HG03520 (cell line): ENCODE measurements at regions not wholly inside any gene's neighbourhood (a gene's known extent, or its start where the extent isn't known, plus 50 kb on each side); places are given as distances from the start of the nearest gene placed in this dataset.
"Not testable (repeated sequence)": the region's sequence is repeated elsewhere in the genome, so short reads cannot be mapped to it uniquely, and the experiment has no call there.

Experiments
- ATAC-seq: cut with Tn5 transposase; IDR thresholded peaks from one replicate; pipeline ENCODE4 v1.9.1; 2021; ENCODE audit warnings: mild to moderate bottlenecking, moderate library complexity; ENCODE audit not compliant: unreplicated experiment

DNA sequence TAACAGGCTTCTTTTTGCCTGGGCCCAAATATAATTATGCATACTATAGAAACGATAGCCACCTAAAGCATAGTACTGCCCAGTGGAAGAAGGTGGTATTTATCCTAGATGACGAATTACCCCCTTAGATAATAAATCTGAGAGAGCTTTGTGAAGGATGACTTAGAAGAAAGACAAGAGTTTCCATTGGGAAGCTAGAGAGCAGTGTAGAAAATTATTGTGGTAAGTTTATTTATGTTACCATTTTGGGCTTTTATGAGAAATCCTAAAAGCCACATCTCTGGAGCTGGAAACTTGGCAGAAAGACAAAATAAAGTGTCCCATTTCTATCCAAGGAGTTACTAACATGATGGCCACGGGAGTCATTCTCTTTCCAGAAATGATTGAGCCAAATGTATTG, 172.0 kb upstream of the SEMA6A start:
- no peak for ATAC-seq

- no peak for ATAC-seq
Observed at GRCh38 chr5:116740771-116741170, 166.1 kb upstream of the SEMA6A start.

DNA sequence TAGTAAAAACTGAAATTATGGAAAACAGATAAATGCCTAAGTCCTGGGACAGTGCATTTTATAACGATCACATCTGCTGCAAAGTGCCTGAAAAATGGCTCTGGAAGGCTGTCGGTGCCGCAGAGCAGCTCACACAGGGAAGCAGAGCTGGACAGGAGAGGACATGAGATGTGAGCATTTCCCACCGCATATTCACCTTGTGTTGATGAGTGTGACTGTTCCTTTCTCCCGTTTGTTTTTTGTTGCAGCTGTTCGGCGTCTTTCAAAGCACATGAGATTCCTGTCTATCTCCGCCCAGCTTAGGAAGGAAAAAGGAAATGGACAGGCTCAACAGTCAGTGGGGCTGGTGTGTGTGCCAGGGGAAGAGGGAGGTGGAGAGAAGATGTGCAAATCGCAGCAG, 164.9 kb upstream of the SEMA6A start:
- no peak for ATAC-seq

- ATAC-seq, result no peak
Observed at GRCh38 chr5:116738615-116739261, 164.1 kb upstream of the SEMA6A start.

- ATAC-seq, result no peak
Observed at GRCh38 chr5:116738239-116738614, 163.6 kb upstream of the SEMA6A start.

DNA sequence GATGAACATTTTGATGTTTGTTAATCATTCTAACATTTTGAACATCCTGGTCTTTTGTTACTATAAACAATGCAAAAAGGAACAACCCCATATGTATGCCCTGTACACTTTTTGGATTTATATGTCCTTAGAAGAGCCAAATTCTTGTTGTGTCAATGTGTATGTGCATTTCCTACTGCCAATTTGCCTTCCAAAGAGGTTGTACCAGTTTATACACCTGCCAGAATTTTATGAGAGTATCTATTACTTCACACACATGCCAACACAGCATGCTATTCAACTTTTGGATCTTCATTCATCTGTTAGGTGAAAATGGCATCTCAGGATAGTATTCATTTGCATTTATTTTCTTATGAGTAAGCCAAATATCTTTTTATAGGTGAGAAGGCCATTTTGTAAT, 162.0 kb upstream of the SEMA6A start:
- no peak for ATAC-seq

GRCh38 chr5:116733991-116734975, 159.7 kb upstream of the SEMA6A start:
- ATAC-seq, result no peak

- no peak for ATAC-seq
Observed at GRCh38 chr5:116732591-116732990, 158.0 kb upstream of the SEMA6A start.

DNA sequence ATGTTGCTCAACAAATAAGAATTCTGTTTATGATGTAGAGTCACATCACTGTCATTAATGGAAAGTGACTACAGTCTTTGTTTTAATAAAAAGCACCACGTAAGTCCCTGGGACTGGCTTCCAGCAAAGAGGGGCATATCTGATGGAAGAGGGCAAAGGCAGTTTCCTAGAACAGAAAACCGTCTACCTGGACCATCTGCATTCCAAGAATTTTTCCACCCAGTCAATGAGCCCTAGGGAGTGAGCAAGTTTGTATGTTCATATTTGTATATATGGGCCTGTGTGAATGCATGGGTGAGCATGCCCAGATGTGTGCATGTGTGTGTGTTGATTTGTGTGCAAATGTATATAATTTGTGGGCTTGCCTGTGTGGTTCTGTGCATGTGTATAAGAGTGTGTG, 156.8 kb upstream of the SEMA6A start:
- no peak for ATAC-seq

DNA sequence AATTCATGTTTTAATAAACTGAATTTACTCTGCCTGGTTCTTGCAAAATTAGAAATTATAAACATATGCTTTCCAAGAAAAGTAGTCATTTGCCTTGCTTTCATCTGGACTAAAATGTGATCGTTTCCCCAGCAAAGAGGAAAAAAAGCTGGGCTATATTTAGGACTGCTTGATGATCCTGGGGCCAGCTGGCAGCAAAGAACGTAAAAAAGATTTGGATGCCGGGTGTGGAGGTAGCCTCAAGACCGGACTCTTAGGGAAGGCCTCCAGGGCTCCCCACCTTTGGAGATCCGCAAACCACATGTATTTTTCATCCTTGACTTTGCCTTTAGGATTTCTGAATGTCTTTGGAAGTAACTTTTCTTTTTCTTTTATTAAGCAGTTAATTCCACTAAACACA, 156.1 kb upstream of the SEMA6A start:
- ATAC-seq, result no peak

DNA sequence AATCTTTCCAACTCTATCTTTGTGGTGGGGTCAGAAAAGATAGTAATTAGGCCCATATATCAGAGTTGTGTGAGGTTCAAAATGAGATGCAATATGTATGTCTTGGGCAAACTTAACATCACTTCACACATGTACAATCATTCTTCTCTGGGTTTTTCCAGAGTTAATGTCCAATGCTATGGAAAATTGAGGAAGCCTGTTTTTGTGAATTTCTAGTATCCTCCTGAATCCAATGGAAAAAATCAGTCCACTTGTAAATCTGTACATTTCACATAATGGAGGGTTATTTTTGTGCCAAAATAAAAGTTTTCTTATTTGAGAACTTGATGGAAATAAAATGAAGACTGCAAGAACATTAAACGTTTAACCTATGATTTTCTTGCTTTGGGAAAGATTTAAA, 155.6 kb upstream of the SEMA6A start:
- ATAC-seq, result no peak

DNA sequence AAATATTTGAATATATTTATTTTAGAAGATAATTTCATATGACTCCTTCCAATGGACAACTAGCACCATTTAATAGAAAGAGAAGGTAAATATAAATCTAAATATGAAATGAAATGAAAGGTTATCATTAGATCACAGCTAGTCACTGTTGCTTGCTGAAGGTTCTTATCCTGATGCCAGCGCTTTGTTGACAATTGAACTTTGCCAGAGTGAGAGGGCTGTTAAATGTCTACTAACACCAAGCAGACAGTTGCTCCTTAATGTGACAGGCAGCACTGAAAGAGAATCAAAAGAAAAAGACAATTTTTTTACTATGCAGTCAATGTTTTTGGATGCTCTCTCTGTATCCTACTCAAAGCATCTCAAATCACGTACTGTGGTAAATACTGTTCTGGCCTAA, 152.6 kb upstream of the SEMA6A start:
- no peak for ATAC-seq

DNA sequence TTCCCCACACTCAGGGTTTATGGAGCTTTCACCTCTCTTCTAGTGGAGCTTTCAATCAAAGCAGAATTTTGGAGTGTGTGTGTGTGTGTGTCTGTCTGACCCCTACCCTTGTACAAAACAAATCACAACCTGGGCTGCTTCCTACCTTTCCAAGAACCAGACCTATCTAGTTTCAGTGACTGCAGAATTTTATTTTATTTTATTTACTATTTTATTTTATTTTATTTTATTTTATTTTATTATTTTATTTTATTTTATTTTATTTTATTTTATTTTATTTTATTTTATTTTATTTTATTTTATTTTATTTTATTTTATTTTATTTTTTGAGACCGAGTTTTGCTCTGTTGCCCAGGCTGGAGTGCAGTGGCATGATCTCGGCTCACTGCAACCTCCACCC, 151.6 kb upstream of the SEMA6A start:
- not testable (repeated sequence) for ATAC-seq

DNA sequence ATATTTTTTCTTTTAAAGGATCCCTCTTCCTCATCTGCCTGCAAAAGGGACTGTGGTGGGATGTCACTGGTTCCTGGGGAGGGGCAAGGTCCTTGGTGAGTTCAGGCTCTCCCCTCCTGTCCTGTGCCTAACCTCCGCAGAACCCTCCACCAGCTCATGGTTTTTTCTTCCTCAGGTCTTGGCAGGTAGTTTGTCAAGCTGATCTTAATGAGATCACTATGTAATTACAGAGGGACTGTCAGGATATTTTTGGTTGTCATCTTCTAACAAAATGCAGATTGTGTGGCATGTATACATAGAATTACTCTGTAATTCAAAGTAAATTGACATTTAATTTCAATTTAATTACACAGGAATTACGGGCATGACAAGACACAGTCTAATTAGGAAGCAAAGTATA, 150.3 kb upstream of the SEMA6A start:
- ATAC-seq, result no peak

DNA sequence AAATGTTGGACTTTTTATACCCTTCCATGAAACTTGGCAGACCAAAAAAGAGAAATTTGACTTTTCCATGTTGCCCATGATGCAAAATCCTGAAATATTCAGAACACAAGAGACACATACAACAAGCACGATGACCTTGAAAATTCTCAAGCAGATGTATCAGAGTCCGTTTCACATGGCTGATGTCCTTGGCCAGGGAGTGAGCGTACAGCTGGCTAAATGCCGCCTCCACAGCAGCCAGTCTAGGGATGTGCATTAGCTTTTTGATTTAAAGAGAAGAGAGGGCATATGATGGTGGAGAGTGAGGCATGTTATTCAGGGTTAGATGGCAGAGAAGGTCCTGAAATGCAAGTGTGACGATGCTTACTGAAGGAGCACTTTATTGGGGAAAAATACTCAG, 148.0 kb upstream of the SEMA6A start:
- no peak for ATAC-seq

DNA sequence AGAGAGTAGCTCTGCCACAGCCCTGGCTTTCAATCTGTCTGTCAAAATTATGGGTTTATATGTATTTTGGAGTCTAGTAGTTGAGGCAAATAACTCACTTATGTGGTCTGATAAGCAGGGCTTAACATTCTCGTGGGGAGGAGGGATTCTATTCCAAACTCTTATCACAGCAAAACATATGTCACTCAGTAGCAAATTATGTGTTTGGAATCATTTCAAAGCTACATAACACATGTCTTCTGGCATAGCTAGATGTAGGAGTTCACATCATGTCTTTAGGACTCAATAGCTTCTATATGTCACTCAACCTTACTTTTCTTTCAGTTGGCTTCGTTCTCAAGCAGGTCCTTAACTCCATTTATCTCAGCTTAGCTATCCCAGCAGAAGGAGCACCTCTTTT, 144.5 kb upstream of the SEMA6A start:
- ATAC-seq, result no peak

DNA sequence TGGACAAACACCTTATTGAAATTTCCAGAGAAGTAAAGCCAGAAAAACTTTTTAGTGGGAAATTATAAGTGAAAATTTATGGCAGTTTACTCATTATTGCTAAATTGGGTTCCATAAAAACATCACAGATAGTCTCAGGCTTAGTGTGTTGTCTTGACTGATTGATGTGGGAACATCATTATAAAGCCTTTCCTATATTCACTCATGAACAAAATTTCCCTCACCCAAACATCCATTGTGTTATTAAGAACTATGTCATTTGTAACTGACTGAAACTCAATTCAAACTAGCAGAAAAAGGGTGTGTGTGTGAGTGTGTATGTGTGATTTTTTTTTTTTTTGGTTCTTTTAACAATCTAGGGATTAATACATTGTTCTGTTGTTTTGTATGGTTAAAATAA, 143.7 kb upstream of the SEMA6A start:
- ATAC-seq, result no peak

GRCh38 chr5:116709082-116709481, 134.5 kb upstream of the SEMA6A start:
- no peak for ATAC-seq

- ATAC-seq, result not testable (repeated sequence)
Observed at GRCh38 chr5:116705121-116705519, 130.5 kb upstream of the SEMA6A start.

DNA sequence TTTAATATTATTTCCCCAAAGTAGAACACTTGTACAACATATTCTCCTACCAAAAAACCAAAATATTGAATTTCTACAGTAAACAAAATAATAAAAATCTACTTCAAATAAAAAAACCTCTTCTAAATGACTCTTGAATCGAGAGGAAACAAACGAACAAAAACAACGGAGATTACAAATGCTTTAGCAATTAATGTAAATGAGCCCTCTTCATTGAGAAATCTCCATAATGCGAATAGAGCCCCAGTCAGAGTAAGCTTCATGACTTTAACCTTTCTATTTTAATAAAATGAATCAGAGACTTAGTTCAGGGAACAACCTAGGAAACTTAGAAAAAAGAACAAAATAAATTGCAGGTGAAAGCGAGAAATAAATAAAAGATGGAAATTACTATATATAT, 129.3 kb upstream of the SEMA6A start:
- ATAC-seq, result no peak

GRCh38 chr5:116703328-116703727, 128.7 kb upstream of the SEMA6A start:
- no peak for ATAC-seq

GRCh38 chr5:116702776-116703175, 128.2 kb upstream of the SEMA6A start:
- ATAC-seq, result no peak
